Kasumi-1 (cell line): ENCODE measurements at regions not wholly inside any gene's neighbourhood (a gene's known extent, or its start where the extent isn't known, plus 50 kb on each side); places are given as distances from the start of the nearest gene placed in this dataset.
"Not testable (repeated sequence)": the region's sequence is repeated elsewhere in the genome, so short reads cannot be mapped to it uniquely, and the experiment has no call there.

Source experiments
- DNase-seq, 2 experiments: peaks; one replicate each; lab custom pipeline; 2025; lab: John Stamatoyannopoulos, UW

GRCh38 chr3:72028307-72028706, 243.4 kb upstream of the PROK2 start:
- DNase-seq, result not testable (repeated sequence)

DNA sequence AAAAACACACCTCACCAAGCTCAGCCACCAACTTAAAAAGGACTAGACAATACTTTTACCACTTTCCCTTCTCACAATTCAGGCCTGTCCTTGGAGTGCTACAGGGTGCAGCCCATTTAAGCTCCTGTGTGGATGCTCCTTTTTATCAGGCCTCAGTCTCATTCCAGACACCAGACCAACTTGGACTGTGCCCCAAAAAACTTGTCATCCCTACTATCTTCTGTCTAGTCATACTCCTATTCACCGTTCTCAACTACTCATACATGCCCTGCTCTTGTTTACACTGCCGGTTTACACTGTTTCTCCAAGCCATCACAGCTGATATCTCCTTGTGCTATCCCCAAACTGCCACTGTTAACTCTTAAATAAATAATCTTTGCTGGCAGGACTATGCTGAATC, 242.8 kb upstream of the PROK2 start:
- DNase-seq, result not testable (repeated sequence)

DNA sequence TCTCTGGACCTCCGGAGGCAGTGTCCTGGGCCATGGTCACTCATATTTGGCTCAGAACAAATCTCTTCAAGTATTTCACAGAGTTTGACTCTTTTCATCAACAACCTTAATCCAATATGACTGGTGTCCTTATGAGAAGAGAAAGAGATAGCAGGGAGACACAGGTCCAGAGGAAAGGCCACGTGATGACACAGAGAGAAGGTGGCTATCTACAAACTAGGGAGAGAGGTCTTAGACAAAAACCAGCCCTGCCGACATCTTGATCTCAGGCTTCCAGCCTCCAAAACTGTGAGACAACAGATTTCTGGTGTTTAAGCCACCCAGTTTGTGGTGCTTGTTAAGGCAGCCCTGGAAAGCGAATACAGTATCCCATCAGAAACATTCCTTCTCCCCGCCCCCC, 237.1 kb upstream of the PROK2 start:
- no peak for DNase-seq

DNA sequence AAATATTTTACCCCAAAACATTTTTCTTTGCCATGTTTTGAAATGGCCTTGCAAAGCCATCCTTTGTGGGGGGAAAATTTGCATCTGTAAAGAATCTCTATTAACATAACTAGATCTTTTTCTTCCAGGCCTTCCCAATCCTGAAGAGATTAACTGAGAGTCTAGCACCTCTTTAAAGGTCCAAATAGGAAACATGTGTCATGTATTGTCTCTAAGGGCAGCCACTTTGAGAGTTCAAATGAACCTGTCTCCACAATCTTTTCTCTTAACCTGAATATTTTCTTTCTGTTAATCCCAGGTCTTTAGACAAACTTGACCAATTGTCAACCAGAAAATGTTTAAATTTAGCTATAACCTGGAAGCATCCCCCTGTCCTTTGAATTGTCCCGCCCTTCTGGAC, 236.6 kb upstream of the PROK2 start:
- no peak for DNase-seq

- DNase-seq, result no peak
These were observed 233.5 kb upstream of the PROK2 start for GRCh38 chr3:72018343-72018984.

DNA sequence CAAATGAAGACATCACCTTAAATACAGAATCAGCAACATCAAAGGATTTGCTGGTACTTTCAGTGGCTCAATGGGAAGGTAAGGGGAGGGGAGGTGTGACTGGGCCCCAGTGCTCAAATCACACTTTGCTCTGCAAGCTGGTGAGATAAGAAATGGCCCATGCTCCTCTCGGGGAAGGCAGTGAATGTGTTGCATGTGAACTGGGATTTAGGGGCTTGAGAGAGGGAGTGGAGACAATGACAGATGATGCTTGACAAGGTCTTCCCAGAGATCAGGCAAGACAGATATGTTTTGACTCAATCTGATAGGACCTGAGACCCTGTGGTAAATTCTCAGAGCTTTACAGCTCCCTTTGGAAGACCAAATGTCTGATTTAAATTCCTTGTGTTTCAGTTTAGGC, 233.0 kb upstream of the PROK2 start:
- DNase-seq, result no peak

DNA sequence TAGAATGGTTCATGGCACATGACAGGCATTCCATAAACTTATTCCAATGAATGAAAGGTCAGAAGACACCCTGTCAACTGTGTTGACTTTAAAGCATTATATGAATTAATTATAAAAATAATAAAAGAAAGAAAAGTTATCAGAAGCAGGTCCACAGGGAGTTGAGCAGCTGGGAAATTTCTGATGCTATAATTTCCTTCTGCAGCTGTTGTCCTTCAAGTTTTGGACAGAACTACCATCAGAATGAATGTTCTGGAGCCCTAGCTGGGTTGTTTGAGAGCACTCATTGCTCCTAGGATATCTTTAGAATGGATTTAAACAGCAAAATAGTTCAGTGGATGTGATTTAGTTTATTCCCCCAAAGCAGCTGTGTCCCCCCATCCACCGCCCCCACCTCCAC, 232.4 kb upstream of the PROK2 start:
- DNase-seq, result no peak

DNA sequence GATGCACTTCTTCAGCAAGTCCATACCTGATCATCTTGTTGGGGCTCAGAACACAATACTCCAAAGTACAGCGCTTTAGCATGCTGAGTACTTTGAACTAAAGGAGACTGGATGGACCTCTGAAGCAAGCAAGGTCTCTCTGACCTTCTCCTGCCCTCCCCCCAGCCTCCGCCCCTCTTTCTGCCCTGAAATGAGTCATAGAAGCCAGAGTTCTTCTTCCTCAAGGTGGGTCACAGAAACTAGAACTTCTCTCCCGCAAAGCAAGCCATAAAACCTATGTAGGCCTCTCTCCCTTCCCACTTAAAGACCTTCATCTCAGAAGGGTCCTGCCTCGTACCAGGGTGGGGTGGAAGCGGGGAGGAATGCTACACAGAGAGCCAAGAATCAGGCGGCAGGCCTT, 230.5 kb upstream of the PROK2 start:
- no peak for DNase-seq

- DNase-seq, result no peak
These were observed 228.1 kb upstream of the PROK2 start for GRCh38 chr3:72013084-72013483.

- no peak for DNase-seq
These were observed 227.4 kb upstream of the PROK2 start for GRCh38 chr3:72012363-72012762.

DNA sequence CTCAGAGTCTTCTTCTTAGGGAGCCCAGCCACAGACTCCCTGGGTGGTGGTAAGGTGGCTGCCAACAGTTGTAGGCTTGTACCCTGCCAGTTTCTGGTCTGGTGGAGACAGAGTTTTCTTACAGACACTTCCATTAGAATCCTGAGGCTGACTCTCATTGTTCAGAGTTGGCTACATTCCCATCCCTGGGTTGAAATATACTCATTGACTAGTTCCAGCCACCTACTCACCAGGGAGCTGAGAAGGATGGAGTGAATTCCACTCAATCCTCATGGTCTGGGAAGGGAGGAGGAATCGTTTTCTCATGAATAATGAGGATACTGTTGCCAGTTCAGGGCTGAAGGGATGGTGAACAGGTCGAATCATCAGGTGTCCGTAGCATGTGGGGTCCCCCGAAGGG, 226.5 kb upstream of the PROK2 start:
- DNase-seq, result no peak

- peak in 1 of 2 experiments; percentile 23 for DNase-seq
These were observed 225.0 kb upstream of the PROK2 start for GRCh38 chr3:72009851-72010443.

- DNase-seq, result no peak
These were observed 223.5 kb upstream of the PROK2 start for GRCh38 chr3:72008226-72008996.

- no peak for DNase-seq
These were observed 221.9 kb upstream of the PROK2 start for GRCh38 chr3:72006631-72007556.

DNA sequence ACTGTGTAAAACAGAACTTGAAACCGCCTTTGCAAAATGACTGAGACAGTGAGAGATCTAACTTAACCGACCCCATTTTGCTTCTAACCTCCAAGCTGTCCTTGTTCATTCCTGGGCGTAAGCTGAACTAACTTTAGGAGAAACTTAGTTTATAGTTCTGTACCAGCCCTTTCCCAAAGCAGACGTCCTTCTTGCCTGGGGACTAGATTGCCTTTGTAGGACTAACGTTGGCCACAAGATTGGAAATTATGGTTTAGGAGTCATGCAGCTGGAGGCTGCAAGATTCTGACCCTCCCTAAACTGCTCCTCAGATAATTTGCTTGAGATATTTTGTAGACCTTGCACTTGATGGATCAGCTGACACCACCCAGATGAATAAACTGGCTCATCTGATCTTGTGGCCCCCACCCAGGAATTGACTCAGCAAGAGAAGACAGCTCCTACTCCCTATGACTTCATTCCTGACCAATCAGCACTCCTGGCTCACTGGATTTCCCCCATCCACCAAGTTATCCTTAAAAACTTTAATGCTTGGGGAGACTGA, 219.9 kb upstream of the PROK2 start:
- no peak for DNase-seq

DNA sequence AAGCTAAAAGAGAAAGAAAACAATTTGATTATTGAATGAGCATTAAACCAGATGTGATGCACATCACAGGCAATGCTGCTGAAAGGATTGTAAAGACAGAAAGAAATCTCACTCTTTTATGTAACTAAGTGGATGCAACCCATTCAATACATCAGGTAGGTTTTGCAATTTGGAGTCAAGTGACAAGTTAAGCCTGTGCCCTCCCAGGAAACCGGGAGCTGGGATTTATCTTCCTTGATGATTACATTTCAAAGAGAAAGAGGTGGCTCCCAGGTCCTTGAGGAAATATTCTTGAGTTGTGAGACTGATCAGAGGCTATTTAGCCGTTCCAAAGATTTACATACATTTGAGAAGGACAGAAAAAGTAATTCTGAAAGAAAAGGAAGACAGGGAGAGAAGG, 219.0 kb upstream of the PROK2 start:
- DNase-seq, result no peak

DNA sequence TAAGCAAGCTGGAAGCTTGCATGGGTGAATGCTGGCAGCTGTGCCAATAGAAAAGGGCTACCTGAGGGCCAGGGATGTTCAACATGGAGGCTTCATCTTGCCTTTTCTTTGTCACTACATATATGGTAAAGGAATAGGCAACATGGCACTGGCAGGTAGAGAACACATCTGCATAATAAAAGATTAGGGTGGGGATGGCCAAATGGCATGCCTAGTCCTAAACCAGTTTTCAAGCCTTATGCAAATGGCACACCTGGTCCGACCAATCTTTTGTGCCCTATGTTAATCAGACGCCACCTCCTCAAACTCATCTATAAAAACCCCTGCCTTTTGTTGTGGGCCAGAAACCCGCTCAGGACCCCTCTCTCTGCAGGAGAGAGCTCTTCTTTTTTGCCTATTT, 216.8 kb upstream of the PROK2 start:
- no peak for DNase-seq

DNA sequence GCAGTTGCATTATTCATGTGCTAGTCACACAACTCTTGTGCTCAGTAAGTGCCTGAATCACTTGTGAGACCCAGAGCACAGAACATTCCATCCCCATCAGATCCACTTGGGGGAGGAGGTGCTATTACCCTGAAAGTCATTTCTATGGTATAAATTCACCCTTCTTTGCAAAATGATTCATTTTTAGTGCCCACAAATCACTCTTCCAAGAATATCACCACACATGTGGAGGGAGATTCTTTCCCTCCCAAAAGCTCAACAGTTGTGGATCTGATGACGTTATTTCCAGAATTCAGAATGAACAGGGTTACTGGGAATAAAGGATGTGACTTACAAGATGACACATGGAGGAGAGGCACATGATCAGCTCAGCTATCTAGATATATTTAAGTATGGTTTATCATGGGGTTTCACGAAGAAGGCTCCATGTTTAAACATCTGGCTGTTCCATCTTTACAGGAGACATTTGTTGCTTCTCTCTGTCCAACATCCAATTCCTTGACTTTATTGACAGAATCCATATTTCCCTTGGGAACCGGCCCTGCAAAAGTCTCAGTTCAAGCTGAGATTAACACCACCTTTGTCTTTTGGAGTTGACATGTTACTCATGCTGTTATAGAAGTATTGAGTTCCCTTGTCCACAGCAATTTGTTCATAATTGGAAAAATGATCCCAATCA, 214.2 kb upstream of the PROK2 start:
- DNase-seq, result no peak

DNA sequence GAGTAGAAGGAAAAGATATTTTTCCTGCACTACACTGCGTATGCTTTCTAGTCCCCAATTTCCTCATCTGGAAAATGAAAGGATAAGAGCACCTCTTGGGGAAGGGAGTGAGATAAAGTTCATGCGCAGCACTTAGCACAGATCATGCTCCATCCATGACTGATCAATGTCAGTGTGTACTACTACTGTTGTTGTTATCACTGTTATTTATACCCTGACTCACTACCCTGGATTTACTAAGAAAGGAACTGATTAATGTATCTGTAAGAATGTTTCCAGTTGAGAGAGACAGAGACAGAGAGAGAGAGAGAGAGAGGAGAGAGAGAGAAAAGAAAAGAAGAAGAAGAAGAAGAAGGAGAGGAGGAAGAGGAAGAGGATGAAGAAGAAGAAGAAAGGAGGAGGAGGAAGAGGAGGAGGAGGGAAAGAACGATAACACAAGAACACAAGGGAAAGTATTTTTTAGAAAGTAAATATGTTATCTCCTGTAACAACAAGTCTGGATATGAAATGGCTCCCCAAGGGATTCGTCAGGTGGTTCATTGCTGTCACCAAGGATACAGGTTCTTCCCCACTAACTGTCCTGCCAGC, 212.2 kb upstream of the PROK2 start:
- DNase-seq, result no peak

- no peak for DNase-seq
These were observed 210.0 kb upstream of the PROK2 start for GRCh38 chr3:71994906-71995305.

GRCh38 chr3:71994203-71994602, 209.3 kb upstream of the PROK2 start:
- peak; percentile 78 to 85 for DNase-seq
